K562 (cell line): ENCODE measurements at regions not wholly inside any gene's neighbourhood (a gene's known extent, or its start where the extent isn't known, plus 50 kb on each side); places are given as distances from the start of the nearest gene placed in this dataset.

Experiments
- ATAC-seq: fragments of 200-7000 bp; cut with Tn5 transposase; 3 replicates; pipeline ENCODE4 v1.9.1; 2020; ENCODE audit warnings: moderate library complexity
- BruUV-seq: library from RNA; stranded (reverse); fragments of 400-500 nt; replicated peaks from 2 replicates; lab custom pipeline; 2021; lab: Mats Ljungman, UMichigan
- CTCF ChIA-PET: fragments of 300-600 bp; formaldehyde crosslinking; extraction: SDS; loops from one replicate; lab custom pipeline; 2021; ENCODE audit warnings: low intra/inter-chr PET ratio; lab: Yijun Ruan, JAX
- POLR2A ChIA-PET: fragments of 300-600, 350-650 bp; sonication (Branson Sonifier 250); formaldehyde crosslinking; extraction: SDS; loops from one replicate; lab custom pipeline; 2021; ENCODE audit warnings: antibody characterized with exemption, inconsistent platforms; lab: Yijun Ruan, JAX
- DNase-seq, 4 experiments: peaks; one replicate each; pipeline versions ENCODE4 v3.0.0 to v3.0.0-alpha.2; 2011 to 2018; ENCODE audit warnings: low spot score in 3 of 4, mixed read lengths in 3 of 4; ENCODE audit errors: extremely low read depth in 1 of 4
- FAIRE-seq: peaks from 2 replicates; lab custom pipeline; 2011; peaks lifted over from hg19 to GRCh38; lab: Jason Lieb, UNC
- H2AFZ ChIP-seq: 2 replicates; pipeline ENCODE4 v1.6.0; 2011; ENCODE audit warnings: low read depth, low read length, control low read depth, inconsistent platforms
- H3K27ac ChIP-seq: fragments of 200-600 bp; 3 replicates; pipeline ENCODE4 v1.8.0; 2011; ENCODE audit warnings: low read depth, mild to moderate bottlenecking, control low read depth, inconsistent platforms, low read length, moderate library complexity, mixed read lengths; ENCODE audit errors: extremely low read depth
- H3K27me3 ChIP-seq, 2 experiments: fragments of 300-600 bp in 1 of 2; 2 replicates in 1 of 2; 3 replicates in 1 of 2; pipeline versions ENCODE4 v1.6.0 to v1.8.0; 2011; ENCODE audit warnings: inconsistent platforms in 2 of 2, low read length in 2 of 2, mild to moderate bottlenecking in 1 of 2, mixed read lengths in 1 of 2, moderate library complexity in 1 of 2; ENCODE audit not compliant: control insufficient read depth in 2 of 2, insufficient read depth in 2 of 2
- H3K36me3 ChIP-seq: fragments of 300-600 bp; 3 replicates; pipeline ENCODE4 v1.8.0; 2011; ENCODE audit warnings: mild to moderate bottlenecking, low read length, inconsistent platforms; ENCODE audit not compliant: control insufficient read depth, insufficient read depth
- H3K4me1 ChIP-seq, 2 experiments: fragments of 200-600 bp in 1 of 2; replicated peaks in 1 of 2; 2 replicates in 1 of 2; 3 replicates in 1 of 2; pipeline versions ENCODE4 v1.5.1 to v1.8.0; 2011; ENCODE audit warnings: inconsistent platforms in 2 of 2, low read length in 2 of 2, mild to moderate bottlenecking in 1 of 2, mixed read lengths in 1 of 2, moderate library complexity in 1 of 2; ENCODE audit not compliant: control insufficient read depth in 2 of 2, insufficient read depth in 2 of 2
- H3K4me2 ChIP-seq: 2 replicates; pipeline ENCODE4 v1.6.1; 2011; ENCODE audit warnings: low read length, control low read depth, inconsistent platforms, mixed read lengths; ENCODE audit not compliant: insufficient read depth
- H3K4me3 ChIP-seq: fragments of 200-600 bp; sonication (generic), shearing (Covaris generic); 2 replicates; pipeline ENCODE4 v1.5.1; 2016; ENCODE audit warnings: control low read depth, inconsistent platforms
- H3K79me2 ChIP-seq: fragments of 200-600 bp; 3 replicates; pipeline ENCODE4 v1.8.0; 2011; ENCODE audit warnings: low read length, inconsistent platforms; ENCODE audit not compliant: control insufficient read depth, insufficient read depth
- H3K9ac ChIP-seq, 2 experiments: 2 replicates each; pipeline versions ENCODE4 v1.6.0 to v1.6.1; 2011; ENCODE audit warnings: low read depth in 2 of 2, low read length in 2 of 2, control low read depth in 1 of 2, inconsistent platforms in 1 of 2, mild to moderate bottlenecking in 1 of 2, mixed read lengths in 1 of 2; ENCODE audit not compliant: insufficient read depth in 1 of 2
- H3K9me1 ChIP-seq: one replicate; pipeline ENCODE4 v1.6.0; 2011; ENCODE audit warnings: inconsistent platforms, mild to moderate bottlenecking, low read length, moderate library complexity; ENCODE audit not compliant: control insufficient read depth, insufficient read depth
- H3K9me3 ChIP-seq: replicated peaks from 2 replicates; pipeline ENCODE4 v1.5.1; 2011; ENCODE audit warnings: low read depth, low read length, inconsistent platforms; ENCODE audit not compliant: control insufficient read depth, insufficient read depth
- H4K20me1 ChIP-seq: replicated peaks from 2 replicates; pipeline ENCODE4 v1.6.1; 2011; ENCODE audit warnings: low read length, inconsistent platforms, mixed read lengths; ENCODE audit not compliant: control insufficient read depth, insufficient read depth
- ARID1B ChIP-seq: fragments of 450-650 bp; IDR thresholded peaks from 2 replicates; pipeline ENCODE4 v1.6.1; 2016; ENCODE audit warnings: antibody characterized with exemption, mild to moderate bottlenecking, inconsistent platforms
- ATF3 ChIP-seq, 2 experiments: fragments of 450-650 bp in 1 of 2; sonication (generic) in 1 of 2; formaldehyde crosslinking in 1 of 2; IDR thresholded peaks in 1 of 2; conservative IDR thresholded peaks in 1 of 2; 2 replicates each; pipeline versions ENCODE4 v1.6.1 to v1.8.1; 2016 to 2023; ENCODE audit warnings: mild to moderate bottlenecking in 2 of 2, moderate library complexity in 2 of 2, inconsistent platforms in 1 of 2, missing genetic modification reagents in 1 of 2
- ATF7 ChIP-seq: fragments of 450-650 bp; IDR thresholded peaks from 2 replicates; pipeline ENCODE4 v1.7.1; 2014; ENCODE audit warnings: mild to moderate bottlenecking, moderate library complexity
- BRCA1 ChIP-seq, 2 experiments: fragments of 450-650 bp in 1 of 2; sonication (generic) in 1 of 2; formaldehyde crosslinking in 1 of 2; IDR thresholded peaks; 2 replicates each; pipeline versions ENCODE4 v1.5.0 to v1.6.1; 2017 to 2020; ENCODE audit warnings: mild to moderate bottlenecking in 1 of 2, missing genetic modification reagents in 1 of 2
- DPF2 ChIP-seq: fragments of 450-650 bp; IDR thresholded peaks from 2 replicates; pipeline ENCODE4 v1.6.1; 2016
- E2F4 ChIP-seq: sonication (generic); formaldehyde crosslinking; IDR thresholded peaks from 2 replicates; pipeline ENCODE4 v1.8.0; 2022; ENCODE audit warnings: mild to moderate bottlenecking, low read depth, missing genetic modification reagents
- ERF ChIP-seq: fragments of 450-650 bp; formaldehyde crosslinking; IDR thresholded peaks from 2 replicates; pipeline ENCODE4 v1.4.0; 2020; ENCODE audit warnings: mild to moderate bottlenecking, mixed read lengths
- GATAD2B ChIP-seq: fragments of 450-650 bp; IDR thresholded peaks from 2 replicates; pipeline ENCODE4 v1.6.1; 2017; ENCODE audit warnings: mild to moderate bottlenecking, borderline replicate concordance
- JUND ChIP-seq, 2 experiments: IDR thresholded peaks; 2 replicates in 1 of 2; 3 replicates in 1 of 2; pipeline ENCODE4 v1.6.1; 2011; ENCODE audit warnings: borderline replicate concordance in 2 of 2, low read depth in 2 of 2, low read length in 2 of 2, improper control_type of control experiment in 1 of 2, missing biosample characterization in 1 of 2, missing genetic modification characterization in 1 of 2, missing genetic modification reagents in 1 of 2
- MTA2 ChIP-seq: fragments of 450-650 bp; IDR thresholded peaks from 2 replicates; pipeline ENCODE4 v1.6.1; 2016; ENCODE audit warnings: low read depth
- PCBP1 ChIP-seq: fragments of 200-400 bp; formaldehyde crosslinking; IDR thresholded peaks from 2 replicates; pipeline ENCODE4 v1.6.1; 2018; ENCODE audit warnings: mild to moderate bottlenecking, low read depth, low read length; ENCODE audit not compliant: poor library complexity, severe bottlenecking
- TEAD4 ChIP-seq, 2 experiments: sonication (generic) in 1 of 2; formaldehyde crosslinking in 1 of 2; IDR thresholded peaks; 2 replicates each; pipeline versions ENCODE4 v1.6.1 to v1.8.0; 2012 to 2022; ENCODE audit warnings: borderline replicate concordance in 1 of 2, inconsistent platforms in 1 of 2, low read length in 1 of 2, mild to moderate bottlenecking in 1 of 2, missing genetic modification reagents in 1 of 2
- THAP7 ChIP-seq: fragments of 250-450 bp; sonication (Bioruptor Pico); IDR thresholded peaks from 2 replicates; pipeline ENCODE4 v1.5.0; 2021
- ZBTB8A ChIP-seq: fragments of 450-650 bp; IDR thresholded peaks from 2 replicates; pipeline ENCODE4 v1.6.1; 2018; ENCODE audit warnings: mild to moderate bottlenecking, moderate library complexity; ENCODE audit not compliant: partially characterized antibody
- ZNF23 ChIP-seq: fragments of 250-450 bp; sonication (Bioruptor Pico); IDR thresholded peaks from 2 replicates; pipeline ENCODE4 v1.4.0; 2020; ENCODE audit warnings: mild to moderate bottlenecking
- ZNF277 ChIP-seq: fragments of 250-450 bp; sonication (Bioruptor Pico); IDR thresholded peaks from 2 replicates; pipeline ENCODE4 v1.8.0; 2022; ENCODE audit warnings: inconsistent platforms, mild to moderate bottlenecking, moderate library complexity, borderline replicate concordance
- ZNF584 ChIP-seq: fragments of 200-800 bp; sonication (Bioruptor generic); IDR thresholded peaks from 2 replicates; pipeline ENCODE4 v1.6.1; 2016; ENCODE audit warnings: low read depth, mild to moderate bottlenecking, missing genetic modification characterization, missing compliant biosample characterization
- ZNF589 ChIP-seq: fragments of 200-800 bp; sonication (Bioruptor generic); IDR thresholded peaks from 2 replicates; pipeline ENCODE4 v1.6.1; 2016; ENCODE audit warnings: low read depth, missing genetic modification characterization, missing compliant biosample characterization
- WGBS: fragments of 100-300 bp; shearing (Covaris generic); methylation state at CpG from one replicate; pipeline ENCODE4 v1.1.6; 2016; ENCODE audit warnings: low coverage, mixed read lengths; ENCODE audit not compliant: insufficient coverage; ENCODE audit errors: missing lambda C conversion rate; 5-methylcytosine and 5-hydroxymethylcytosine counted together
- in situ Hi-C: fragments of 300-500 bp; cut with MboI; formaldehyde crosslinking; loops from 4 replicates; pipeline ENCODE4 v1.15.0; 2018; ENCODE audit warnings: inconsistent platforms, mixed read lengths
- intact Hi-C: fragments of 100-400 bp; cut with micrococcal nuclease; formaldehyde crosslinking; loops from 2 replicates; pipeline ENCODE4 v1.14.2; 2022

GRCh38 chr12:93287149-93287548 is 90.6 kb upstream of the NUDT4 start:
- ATAC-seq (peak; percentile 79), FAIRE-seq (no peak)
- POLR2A ChIA-PET: no interaction called here
- in situ Hi-C loops: no loop called here
- no peaks in the 10 kb centered on the region for H3K9me3 ChIP-seq
- BruUV-seq: no TSS peak
- H4K20me1 ChIP-seq: no peaks in the 10 kb centered on the region
- no peaks in the 10 kb centered on the region; a peak in 2 of 5 replicates for H3K4me1 ChIP-seq
- H3K9ac ChIP-seq: no peak overlapping the region
- no peak overlapping the region for H3K27ac ChIP-seq
- H3K79me2 ChIP-seq: no peaks in the 10 kb centered on the region
- no peak overlapping the region for H3K4me3 ChIP-seq
- WGBS: 46% methylated on average over 3 of the region's 3 CpGs
- TF ChIP-seq ZNF584 (CRISPR knock-in tag) (no peak), ZNF23 (CRISPR knock-in tag) (no peak), ARID1B (0 out of 2 replicates have a peak, but pooled peaks have one; percentile 17), MTA2 (no peak), TEAD4 (IDR thresholded peaks at IDR 0.05; ENCODE audit: low read length) (peak; percentile 55), TEAD4 (CRISPR knock-in tag; IDR thresholded peaks at IDR 0.05; ENCODE audit: borderline replicate concordance) (no peak), BRCA1 (IDR thresholded peaks at IDR 0.05) (no peak), BRCA1 (CRISPR knock-in tag; IDR thresholded peaks at IDR 0.05) (no peak), THAP7 (CRISPR knock-in tag) (no peak), JUND (IDR thresholded peaks at IDR 0.05; ENCODE audit: borderline replicate concordance, low read depth, low read length) (peak; percentile 85), JUND (tag; IDR thresholded peaks at IDR 0.05; ENCODE audit: borderline replicate concordance, low read depth, low read length) (peak; percentile 73; the same call in 1 of the 3 replicates), ATF3 (IDR thresholded peaks at IDR 0.05) (peak; percentile 74), ATF3 (CRISPR knock-in tag; conservative IDR thresholded peaks at IDR 0.05) (no peak), ERF (CRISPR knock-in tag) (no peak), DPF2 (0 out of 2 replicates have a peak, but pooled peaks have one; percentile 29), GATAD2B (no peak), ZNF277 (CRISPR knock-in tag) (no peak), PCBP1 (no peak), ZBTB8A (no peak), E2F4 (no peak), ATF7 (peak; percentile 76), ZNF589 (no peak)
- TF ChIP-seq, all 486 proteins: peak for 6
- intact Hi-C loops: no loop called here
- Histone ChIP-seq H3K9me1 (no peaks in the 10 kb centered on the region), H3K4me2 (no peak overlapping the region), H2AFZ (0 out of 2 replicates have a peak overlapping the region, but pooled peaks have one; percentile 36), H3K36me3 (no peaks in the 10 kb centered on the region), H3K27me3 (no peaks in the 10 kb centered on the region)
- CTCF ChIA-PET: no interaction called here
- no peak for DNase-seq
